ENCODE measurements at regions not wholly inside any gene's neighbourhood (a gene's known extent, or its start where the extent isn't known, plus 50 kb on each side); places are given as distances from the start of the nearest gene placed in this dataset.

DNA sequence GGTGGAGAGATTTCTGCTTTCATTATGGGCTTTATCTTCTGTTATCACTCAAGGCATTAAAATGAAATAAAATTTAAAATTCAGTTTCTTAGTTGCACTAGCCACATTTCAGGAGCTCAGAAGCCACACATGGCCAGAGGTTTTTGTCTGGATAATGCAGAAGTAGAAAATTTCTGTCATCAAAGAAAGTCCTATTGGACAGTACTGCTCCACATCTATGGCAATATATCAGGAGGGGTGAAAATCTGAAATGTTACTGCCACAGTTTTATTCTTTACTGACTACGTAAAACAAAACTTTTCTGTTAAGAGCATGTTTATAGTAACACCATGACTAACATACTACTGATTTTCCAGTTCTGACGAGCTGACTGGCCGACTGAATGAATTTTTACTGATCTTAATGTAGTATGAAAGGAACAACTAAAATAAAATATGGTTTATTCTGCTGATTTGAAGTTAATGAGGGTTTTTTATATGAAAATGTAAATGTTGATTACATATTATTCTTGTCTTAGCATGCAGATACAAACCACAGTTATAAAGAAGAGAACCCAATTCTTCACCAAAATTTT, 264.0 kb upstream of the HAND2 start:
- in situ Hi-C loops (cut with MboI; ENCODE audit: low pct_unique_long_range_greater_than_20kb, low sequenced_read_pairs, unreplicated experiment), result no loop called here
- TF ChIP-seq, protein P1, sequence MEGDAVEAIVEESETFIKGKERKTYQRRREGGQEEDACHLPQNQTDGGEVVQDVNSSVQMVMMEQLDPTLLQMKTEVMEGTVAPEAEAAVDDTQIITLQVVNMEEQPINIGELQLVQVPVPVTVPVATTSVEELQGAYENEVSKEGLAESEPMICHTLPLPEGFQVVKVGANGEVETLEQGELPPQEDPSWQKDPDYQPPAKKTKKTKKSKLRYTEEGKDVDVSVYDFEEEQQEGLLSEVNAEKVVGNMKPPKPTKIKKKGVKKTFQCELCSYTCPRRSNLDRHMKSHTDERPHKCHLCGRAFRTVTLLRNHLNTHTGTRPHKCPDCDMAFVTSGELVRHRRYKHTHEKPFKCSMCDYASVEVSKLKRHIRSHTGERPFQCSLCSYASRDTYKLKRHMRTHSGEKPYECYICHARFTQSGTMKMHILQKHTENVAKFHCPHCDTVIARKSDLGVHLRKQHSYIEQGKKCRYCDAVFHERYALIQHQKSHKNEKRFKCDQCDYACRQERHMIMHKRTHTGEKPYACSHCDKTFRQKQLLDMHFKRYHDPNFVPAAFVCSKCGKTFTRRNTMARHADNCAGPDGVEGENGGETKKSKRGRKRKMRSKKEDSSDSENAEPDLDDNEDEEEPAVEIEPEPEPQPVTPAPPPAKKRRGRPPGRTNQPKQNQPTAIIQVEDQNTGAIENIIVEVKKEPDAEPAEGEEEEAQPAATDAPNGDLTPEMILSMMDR (IDR thresholded peaks at IDR 0.05; ENCODE audit: extremely low read depth, insufficient read depth, missing control alignments), result no peak
- no peak for DNase-seq (ENCODE audit: low spot score)

DNA sequence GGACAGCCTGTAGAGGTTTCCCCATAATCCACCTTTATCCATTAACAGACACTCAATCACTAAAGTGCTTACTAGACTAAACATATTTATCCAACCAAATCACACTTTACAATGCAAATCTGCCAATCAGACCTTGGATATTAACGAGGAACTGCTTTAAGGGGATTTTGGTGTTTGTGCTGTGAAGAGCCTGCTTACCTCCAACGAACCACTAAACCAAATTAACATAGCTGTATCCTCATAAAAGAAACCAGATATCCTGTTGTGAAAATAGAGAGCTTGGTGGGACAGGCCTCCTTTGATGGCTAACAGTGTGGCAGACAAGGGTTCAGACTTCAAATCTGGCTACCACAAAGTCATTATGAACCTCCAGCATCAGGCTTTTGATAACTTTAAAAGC, 252.6 kb upstream of the HAND2 start:
- DNase-seq (ENCODE audit: low spot score), result no peak
- TF ChIP-seq, protein P1 (IDR thresholded peaks at IDR 0.05; ENCODE audit: extremely low read depth, insufficient read depth, missing control alignments), result no peak

DNA sequence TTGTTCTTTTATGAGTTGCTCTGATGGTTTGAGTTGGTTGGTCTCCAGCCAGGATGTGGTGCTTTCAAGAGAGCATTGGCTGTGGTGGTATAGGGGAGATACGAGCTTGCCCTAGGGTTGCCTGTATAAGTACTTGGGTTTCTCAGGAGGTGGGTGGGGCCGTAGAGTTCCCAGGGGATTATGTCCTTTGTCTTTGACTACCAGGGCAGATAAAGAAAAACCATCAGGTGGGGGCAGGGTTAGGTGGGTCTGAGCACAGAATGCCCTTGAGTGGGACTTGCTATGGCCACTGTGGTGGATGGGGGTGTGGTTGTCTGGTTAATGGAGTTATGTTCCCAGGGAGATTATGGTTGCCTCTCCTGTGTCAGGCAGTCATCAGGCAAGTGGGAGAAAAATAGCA, 247.9 kb upstream of the HAND2 start:
- TF ChIP-seq, protein P1 (IDR thresholded peaks at IDR 0.05; ENCODE audit: extremely low read depth, insufficient read depth, missing control alignments), result no peak
- no peak for DNase-seq (ENCODE audit: low spot score)
- in situ Hi-C loops (cut with MboI; ENCODE audit: low pct_unique_long_range_greater_than_20kb, low sequenced_read_pairs, unreplicated experiment), result no loop called here

More for the DNA sequence above, 252.6 kb upstream of the HAND2 start:
- in situ Hi-C loops (cut with MboI; ENCODE audit: low pct_unique_long_range_greater_than_20kb, low sequenced_read_pairs, unreplicated experiment), result no loop called here

DNA sequence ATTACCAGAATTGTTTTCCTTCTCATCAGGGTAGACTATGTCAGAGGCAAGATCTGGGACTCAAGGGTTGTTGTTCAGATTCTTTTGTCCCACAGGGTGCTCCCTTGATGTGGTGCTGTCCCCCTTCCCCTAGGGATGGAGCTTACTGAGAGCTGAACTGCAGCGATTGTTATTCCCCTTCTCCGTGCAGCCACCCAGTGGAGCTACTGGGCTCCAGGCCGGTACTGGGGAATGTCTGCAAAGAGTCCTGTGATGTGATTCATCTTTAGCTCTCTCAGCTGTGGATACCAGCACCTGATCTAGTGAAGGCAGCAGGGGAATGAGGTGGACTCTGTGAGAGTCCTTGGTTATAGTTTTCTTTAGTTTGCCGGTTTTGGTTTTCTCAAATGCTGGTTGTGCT, 247.4 kb upstream of the HAND2 start:
- no peak for DNase-seq (ENCODE audit: low spot score)
- in situ Hi-C loops (cut with MboI; ENCODE audit: low pct_unique_long_range_greater_than_20kb, low sequenced_read_pairs, unreplicated experiment), result no loop called here

DNA sequence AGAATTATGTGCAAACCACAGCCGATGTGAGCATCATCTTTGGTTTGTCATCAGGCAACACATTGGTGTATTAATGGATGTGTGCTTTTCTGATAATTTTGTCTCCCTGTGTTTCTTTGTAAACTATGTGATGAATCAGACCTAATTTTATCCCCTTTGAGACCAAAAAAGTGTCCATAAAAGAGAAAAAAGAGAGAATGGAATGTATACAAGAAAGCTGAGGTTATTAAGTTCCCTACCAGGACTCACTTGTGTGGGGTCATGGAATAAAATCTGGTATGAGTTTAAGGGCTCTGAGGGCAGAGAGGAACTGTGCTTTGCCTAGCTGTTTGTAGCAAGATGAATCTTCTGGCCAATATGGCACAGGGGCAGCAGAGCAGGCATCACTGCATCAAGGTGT, 239.5 kb upstream of the HAND2 start:
- TF ChIP-seq, protein P1 (IDR thresholded peaks at IDR 0.05; ENCODE audit: extremely low read depth, insufficient read depth, missing control alignments), result no peak
- in situ Hi-C loops (cut with MboI; ENCODE audit: low pct_unique_long_range_greater_than_20kb, low sequenced_read_pairs, unreplicated experiment), result no loop called here
- no peak for DNase-seq (ENCODE audit: low spot score)

More for the DNA sequence above, 247.4 kb upstream of the HAND2 start:
- TF ChIP-seq, protein P1 (IDR thresholded peaks at IDR 0.05; ENCODE audit: extremely low read depth, insufficient read depth, missing control alignments), result no peak

DNA sequence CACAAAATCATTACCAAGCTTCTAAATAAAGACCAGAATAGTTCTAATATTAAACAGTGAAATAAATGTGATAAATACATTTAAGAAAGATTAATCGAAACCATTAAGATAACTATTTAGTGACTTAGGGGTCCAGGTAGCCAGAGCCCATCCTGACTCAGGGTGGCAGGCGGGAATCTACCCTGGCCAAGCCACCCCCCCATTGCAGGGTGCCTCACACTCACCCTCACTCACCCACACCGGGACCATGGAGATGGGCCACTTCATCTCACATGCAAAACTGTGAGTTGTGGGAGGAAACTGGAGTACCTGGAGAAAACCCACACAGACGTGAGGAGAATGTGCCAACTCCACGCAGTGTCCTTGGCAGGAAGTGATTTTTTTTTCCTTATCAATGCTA, 237.6 kb upstream of the HAND2 start:
- in situ Hi-C loops (cut with MboI; ENCODE audit: low pct_unique_long_range_greater_than_20kb, low sequenced_read_pairs, unreplicated experiment), result no loop called here
- no peak for DNase-seq (ENCODE audit: low spot score)
- TF ChIP-seq, protein P1 (IDR thresholded peaks at IDR 0.05; ENCODE audit: extremely low read depth, insufficient read depth, missing control alignments), result no peak
